ENCODE measurements at regions not wholly inside any gene's neighbourhood (a gene's known extent, or its start where the extent isn't known, plus 50 kb on each side); places are given as distances from the start of the nearest gene placed in this dataset.

DNA sequence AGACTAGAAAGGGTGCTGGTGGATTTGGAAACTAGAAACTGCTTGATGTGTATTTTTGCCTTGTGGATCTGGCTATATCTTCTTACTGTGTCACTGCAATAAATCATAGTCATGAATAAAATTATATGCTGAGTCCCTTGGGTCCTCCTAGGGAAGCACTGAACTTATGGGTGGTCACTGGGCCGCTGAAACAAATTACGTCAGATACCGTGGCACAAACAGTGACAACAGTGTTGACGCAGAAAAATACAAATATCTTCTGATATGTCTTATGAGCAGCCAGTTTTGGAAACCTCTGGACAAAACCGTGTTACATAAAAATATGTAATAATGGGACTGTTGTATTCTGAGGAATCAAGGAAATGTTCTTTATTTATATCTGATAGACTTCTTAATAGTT lies 260.1 kb upstream of the SORCS1 start:
- no peaks in the 10 kb centered on the region for H3K27me3 ChIP-seq (ENCODE audit: low read length)
- H3K9me2 ChIP-seq (replicated peaks; ENCODE audit: insufficient read depth, low read length): no peaks in the 10 kb centered on the region; the same call in 1 of the 2 replicates
- no peaks in the 10 kb centered on the region for H3F3A ChIP-seq (ENCODE audit: insufficient read depth)
- no peak overlapping the region for H3K4me3 ChIP-seq (ENCODE audit: insufficient read depth, low read length, poor library complexity, severe bottlenecking)
- no peak overlapping the region for H3K4me2 ChIP-seq (ENCODE audit: low read depth, low read length, poor library complexity, severe bottlenecking)
- H3K27ac ChIP-seq (ENCODE audit: low read depth, low read length): no peak overlapping the region
- no peaks in the 10 kb centered on the region for H3K36me3 ChIP-seq (ENCODE audit: low read length)
- no peaks in the 10 kb centered on the region for H3K79me2 ChIP-seq (ENCODE audit: insufficient read depth, low read length)
- no peak overlapping the region for H3K9ac ChIP-seq (ENCODE audit: low read length)
- H3K9me3 ChIP-seq (ENCODE audit: insufficient read depth, low read length): no peaks in the 10 kb centered on the region
- no peak overlapping the region for H2AFZ ChIP-seq (ENCODE audit: low read depth, low read length, severe bottlenecking)
- TF ChIP-seq EZH2phosphoT487 (conservative IDR thresholded peaks at IDR 0.05; ENCODE audit: low read length): no peak
- TF ChIP-seq, protein P1, sequence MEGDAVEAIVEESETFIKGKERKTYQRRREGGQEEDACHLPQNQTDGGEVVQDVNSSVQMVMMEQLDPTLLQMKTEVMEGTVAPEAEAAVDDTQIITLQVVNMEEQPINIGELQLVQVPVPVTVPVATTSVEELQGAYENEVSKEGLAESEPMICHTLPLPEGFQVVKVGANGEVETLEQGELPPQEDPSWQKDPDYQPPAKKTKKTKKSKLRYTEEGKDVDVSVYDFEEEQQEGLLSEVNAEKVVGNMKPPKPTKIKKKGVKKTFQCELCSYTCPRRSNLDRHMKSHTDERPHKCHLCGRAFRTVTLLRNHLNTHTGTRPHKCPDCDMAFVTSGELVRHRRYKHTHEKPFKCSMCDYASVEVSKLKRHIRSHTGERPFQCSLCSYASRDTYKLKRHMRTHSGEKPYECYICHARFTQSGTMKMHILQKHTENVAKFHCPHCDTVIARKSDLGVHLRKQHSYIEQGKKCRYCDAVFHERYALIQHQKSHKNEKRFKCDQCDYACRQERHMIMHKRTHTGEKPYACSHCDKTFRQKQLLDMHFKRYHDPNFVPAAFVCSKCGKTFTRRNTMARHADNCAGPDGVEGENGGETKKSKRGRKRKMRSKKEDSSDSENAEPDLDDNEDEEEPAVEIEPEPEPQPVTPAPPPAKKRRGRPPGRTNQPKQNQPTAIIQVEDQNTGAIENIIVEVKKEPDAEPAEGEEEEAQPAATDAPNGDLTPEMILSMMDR (IDR thresholded peaks at IDR 0.05; ENCODE audit: insufficient read depth, low read length, poor library complexity, severe bottlenecking): no peak
- H4K20me1 ChIP-seq (ENCODE audit: low read depth, low read length): no peaks in the 10 kb centered on the region

DNA sequence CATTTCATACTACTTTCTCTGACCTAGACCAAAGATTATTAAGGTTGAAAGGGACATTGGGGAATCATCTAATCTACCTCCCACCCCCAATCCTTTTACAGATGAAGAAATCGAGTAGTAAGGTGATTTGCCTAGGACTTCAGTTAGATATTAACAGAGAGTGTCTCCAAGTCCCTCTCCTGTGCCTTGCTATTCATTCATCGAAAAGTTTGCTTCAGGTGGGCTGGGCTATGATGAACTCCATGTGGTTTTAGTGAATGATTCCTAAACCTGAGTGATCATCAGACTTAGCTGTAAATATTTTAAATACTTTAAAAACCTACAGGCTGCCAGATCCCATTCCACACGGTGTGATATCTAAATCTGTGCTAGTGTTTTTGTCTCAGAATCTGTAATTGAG lies 259.4 kb upstream of the SORCS1 start:
- H3K27me3 ChIP-seq (ENCODE audit: low read length): no peaks in the 10 kb centered on the region
- no peaks in the 10 kb centered on the region for H3F3A ChIP-seq (ENCODE audit: insufficient read depth)
- no peaks in the 10 kb centered on the region for H3K36me3 ChIP-seq (ENCODE audit: low read length)
- no peaks in the 10 kb centered on the region; the same call in 1 of the 2 replicates for H3K9me2 ChIP-seq (replicated peaks; ENCODE audit: insufficient read depth, low read length)
- no peak overlapping the region for H3K4me3 ChIP-seq (ENCODE audit: insufficient read depth, low read length, poor library complexity, severe bottlenecking)
- no peak overlapping the region for H3K9ac ChIP-seq (ENCODE audit: low read length)
- no peaks in the 10 kb centered on the region for H3K9me3 ChIP-seq (ENCODE audit: insufficient read depth, low read length)
- H3K4me2 ChIP-seq (ENCODE audit: low read depth, low read length, poor library complexity, severe bottlenecking): no peak overlapping the region
- TF ChIP-seq EZH2phosphoT487 (conservative IDR thresholded peaks at IDR 0.05; ENCODE audit: low read length): no peak
- TF ChIP-seq, protein P1 (IDR thresholded peaks at IDR 0.05; ENCODE audit: insufficient read depth, low read length, poor library complexity, severe bottlenecking): no peak
- H2AFZ ChIP-seq (ENCODE audit: low read depth, low read length, severe bottlenecking): no peak overlapping the region
- no peak overlapping the region for H3K27ac ChIP-seq (ENCODE audit: low read depth, low read length)
- no peaks in the 10 kb centered on the region for H3K79me2 ChIP-seq (ENCODE audit: insufficient read depth, low read length)
- no peaks in the 10 kb centered on the region for H4K20me1 ChIP-seq (ENCODE audit: low read depth, low read length)

DNA sequence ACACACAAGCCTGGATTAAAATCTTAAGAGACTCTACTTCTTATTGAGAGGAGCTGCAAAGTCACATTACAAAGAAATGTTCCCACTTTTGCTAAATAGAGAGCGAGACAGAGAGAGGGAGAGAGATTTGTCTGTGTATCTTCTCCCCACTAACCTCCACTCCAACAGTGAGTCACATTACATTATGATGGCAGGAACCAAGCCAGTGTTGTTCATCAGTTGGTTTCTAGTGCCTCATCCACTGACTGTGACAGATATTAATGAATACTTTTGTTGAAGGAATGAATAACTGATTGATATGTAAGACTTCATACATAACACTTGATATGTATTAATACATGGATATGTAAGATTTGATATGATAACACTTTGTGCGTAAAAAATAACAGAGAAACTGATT lies 258.2 kb upstream of the SORCS1 start:
- H3F3A ChIP-seq (ENCODE audit: insufficient read depth): no peaks in the 10 kb centered on the region
- no peak overlapping the region for H3K27ac ChIP-seq (ENCODE audit: low read depth, low read length)
- no peak overlapping the region for H2AFZ ChIP-seq (ENCODE audit: low read depth, low read length, severe bottlenecking)
- H3K36me3 ChIP-seq (ENCODE audit: low read length): no peaks in the 10 kb centered on the region
- no peaks in the 10 kb centered on the region for H4K20me1 ChIP-seq (ENCODE audit: low read depth, low read length)
- no peak overlapping the region for H3K4me2 ChIP-seq (ENCODE audit: low read depth, low read length, poor library complexity, severe bottlenecking)
- TF ChIP-seq EZH2phosphoT487 (conservative IDR thresholded peaks at IDR 0.05; ENCODE audit: low read length): no peak
- TF ChIP-seq, protein P1 (IDR thresholded peaks at IDR 0.05; ENCODE audit: insufficient read depth, low read length, poor library complexity, severe bottlenecking): no peak
- no peaks in the 10 kb centered on the region; the same call in 1 of the 2 replicates for H3K9me2 ChIP-seq (replicated peaks; ENCODE audit: insufficient read depth, low read length)
- no peaks in the 10 kb centered on the region for H3K79me2 ChIP-seq (ENCODE audit: insufficient read depth, low read length)
- H3K4me3 ChIP-seq (ENCODE audit: insufficient read depth, low read length, poor library complexity, severe bottlenecking): no peak overlapping the region
- H3K27me3 ChIP-seq (ENCODE audit: low read length): no peaks in the 10 kb centered on the region
- no peaks in the 10 kb centered on the region for H3K9me3 ChIP-seq (ENCODE audit: insufficient read depth, low read length)
- no peak overlapping the region for H3K9ac ChIP-seq (ENCODE audit: low read length)
